Stimulated activated CD4-positive, alpha-beta T cell treated with anti-CD3 and anti-CD28 coated beads, Interleukin-4, amount 100 ng/mL, for 4 hours (primary cell): ENCODE measurements at regions not wholly inside any gene's neighbourhood (a gene's known extent, or its start where the extent isn't known, plus 50 kb on each side); places are given as distances from the start of the nearest gene placed in this dataset.
"Not testable (repeated sequence)": the region's sequence is repeated elsewhere in the genome, so short reads cannot be mapped to it uniquely, and the experiment has no call there.

Experiments
- DNase-seq, 2 experiments: peaks; one replicate each; pipeline ENCODE4 v3.0.0-alpha.2; 2020

DNA sequence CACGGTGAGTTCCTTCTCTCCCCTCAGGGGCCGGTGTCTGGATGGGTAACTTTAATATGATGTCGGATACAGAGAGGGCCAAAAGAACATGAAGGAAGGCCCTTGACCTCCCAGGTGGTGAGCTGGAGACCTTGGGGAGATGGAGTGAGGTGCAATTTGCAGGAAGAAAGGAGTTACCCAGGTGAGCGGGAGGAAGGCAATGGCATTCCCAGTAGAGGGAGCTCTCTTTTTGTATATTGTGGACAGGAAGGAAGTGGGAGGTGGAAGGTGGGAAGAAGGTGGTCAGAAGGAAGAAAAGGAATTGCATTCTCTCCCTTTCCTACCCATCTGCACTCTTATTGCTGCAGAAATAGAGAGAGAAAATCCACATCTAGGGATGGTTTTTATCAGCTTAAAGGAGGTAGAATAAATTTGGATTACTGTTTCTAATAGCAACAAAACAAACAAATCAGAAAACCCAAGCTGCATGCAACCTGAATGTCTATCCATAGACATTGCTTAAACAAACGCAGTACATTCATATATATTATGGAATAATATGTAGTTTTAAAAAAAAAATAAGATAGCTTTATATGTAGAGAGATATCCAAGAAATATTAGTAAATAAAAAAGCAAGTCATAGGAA lies 169.0 kb upstream of the TSC22D2 start:
- DNase-seq = no peak

DNA sequence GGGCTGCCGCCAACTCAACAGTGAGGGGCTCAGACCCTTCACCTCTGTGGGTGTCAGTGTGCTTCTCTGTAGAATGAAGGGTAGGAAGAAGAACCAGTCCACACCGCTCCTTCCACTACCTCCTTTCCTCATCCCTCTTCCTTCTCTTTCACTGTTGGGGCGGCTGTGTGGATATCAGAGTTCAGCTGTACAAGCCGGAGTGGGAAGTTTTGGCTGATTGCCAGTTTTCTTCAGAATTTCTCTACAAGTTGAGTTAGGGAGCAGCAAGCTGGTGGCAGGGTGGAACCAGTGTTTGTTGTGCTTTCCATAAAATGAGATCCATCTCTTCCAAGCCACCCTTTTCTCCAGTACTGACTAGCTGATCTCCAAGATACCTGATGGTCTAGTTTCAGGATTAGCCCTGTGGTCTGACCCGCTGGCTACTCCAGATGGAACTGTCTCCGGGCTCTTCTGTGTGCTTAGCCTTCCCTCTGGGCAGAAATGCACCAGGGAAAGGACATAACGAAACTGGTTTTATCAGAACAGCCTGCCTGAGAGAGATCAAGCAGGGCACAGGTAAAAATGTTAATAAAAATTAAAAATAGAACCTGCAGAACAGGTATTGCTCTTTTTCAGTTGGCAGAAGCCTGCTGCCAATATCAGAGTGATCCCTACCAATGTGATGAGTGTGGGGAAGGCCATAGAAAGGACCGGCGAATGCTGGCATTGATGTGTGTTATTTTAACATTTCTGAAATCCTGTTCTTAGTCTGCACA lies 169.9 kb upstream of the TSC22D2 start:
- no peak for DNase-seq

DNA sequence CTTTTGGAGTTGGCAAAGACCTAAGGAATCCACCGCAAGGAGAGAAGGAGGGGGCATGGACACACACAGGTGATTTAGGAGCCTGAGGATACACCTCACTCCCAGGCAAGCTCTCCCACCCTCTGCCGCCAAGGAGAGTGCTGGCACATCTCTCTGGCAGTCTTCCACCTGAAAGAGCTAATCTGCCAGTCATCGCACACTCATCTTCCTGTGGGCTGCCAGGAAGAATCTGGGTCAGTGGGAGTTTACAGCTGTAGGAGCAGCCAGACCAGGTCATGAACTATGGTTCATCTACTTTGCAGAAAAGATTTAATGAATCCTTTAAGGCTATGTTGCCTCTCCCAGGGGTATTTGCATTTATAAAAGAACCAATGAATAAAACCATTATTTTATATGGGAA lies 170.6 kb upstream of the TSC22D2 start:
- DNase-seq = no peak

DNA sequence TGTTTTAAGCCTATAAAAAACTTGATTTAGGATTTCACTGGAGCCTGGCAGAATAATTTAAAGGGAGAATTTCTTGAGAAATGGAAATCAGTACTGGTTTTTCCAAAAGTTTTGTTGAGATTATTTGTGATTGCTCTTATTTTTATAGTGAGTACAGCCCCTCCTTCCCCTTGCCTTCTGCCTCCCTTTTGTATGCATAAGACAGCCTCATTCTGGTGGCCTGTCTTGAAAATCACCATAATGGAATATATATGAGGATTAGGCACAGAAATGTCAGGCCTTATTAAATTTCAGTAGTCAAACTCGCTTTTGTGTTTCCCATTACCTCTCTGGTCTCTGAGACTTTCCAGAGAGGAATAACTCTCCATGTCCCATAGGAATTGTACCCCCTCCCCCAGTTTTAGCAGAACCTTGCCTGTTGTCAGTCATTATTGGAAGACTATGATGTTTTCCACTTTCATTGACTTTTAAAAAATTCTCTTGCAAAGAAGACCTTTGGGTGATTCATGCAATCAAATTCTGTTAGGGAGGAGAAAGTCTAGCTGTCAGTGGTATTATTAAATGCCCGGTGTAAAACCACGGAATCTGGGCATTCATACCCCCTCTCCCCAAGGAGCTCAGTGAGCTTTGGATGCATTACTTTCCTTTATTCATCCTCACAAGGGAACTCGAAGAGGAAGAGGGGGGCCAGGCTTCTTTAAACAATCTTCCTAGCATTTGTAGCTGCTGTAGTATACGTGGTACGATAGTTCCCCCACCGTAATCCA lies 171.6 kb upstream of the TSC22D2 start:
- DNase-seq = no peak

- no peak for DNase-seq
Measured at GRCh38 chr3:150235799-150236198, 172.3 kb upstream of the TSC22D2 start.

DNA sequence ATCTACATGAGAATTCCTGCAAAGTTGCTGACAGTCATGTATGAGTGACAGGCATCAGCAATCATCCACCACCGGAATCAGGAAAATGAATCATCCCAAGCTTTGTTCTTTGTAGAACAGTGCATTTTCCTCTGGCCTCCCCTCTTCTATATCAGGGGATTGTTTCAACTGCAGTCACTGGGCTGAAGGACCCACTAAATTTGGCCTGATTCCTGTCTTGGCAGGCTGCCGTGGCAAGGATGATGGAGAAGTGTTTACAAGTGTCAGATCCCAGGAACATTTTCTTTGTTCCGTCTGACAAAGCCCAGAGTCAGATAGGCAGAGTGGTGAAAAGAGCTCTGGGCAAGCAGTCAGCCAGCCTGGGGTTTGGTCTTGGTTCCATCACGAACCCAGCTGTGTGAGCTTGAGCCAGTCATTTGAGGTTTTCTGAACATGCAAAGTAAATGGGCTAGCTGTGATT lies 175.1 kb upstream of the TSC22D2 start:
- no peak for DNase-seq

- no peak for DNase-seq
Measured at GRCh38 chr3:150230037-150230436, 178.1 kb upstream of the TSC22D2 start.

- not testable (repeated sequence) for DNase-seq
Measured at GRCh38 chr3:150228626-150229025, 179.5 kb upstream of the TSC22D2 start.

DNA sequence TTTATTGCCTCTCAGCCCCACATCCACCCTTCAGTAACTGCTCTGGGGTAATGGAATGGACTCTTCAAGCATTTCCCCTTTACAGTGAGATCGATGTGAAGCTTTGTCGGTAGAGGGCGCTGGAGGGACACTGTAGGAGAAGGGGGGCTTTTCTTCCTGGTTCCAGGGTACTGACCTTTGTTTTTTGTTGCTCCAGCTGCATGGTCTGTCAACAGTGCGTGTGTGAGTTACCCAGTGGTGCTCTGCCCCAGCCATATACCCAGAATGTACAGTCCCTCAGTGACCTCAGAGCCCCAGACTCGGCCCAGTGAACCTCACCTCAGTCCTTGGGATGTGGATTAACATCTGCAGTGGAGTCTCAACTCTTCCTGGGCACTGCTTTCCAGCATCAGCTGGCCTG lies 180.3 kb upstream of the TSC22D2 start:
- DNase-seq = peak in 1 of 2 experiments; percentile 12

GRCh38 chr3:150225986-150226385 lies 182.1 kb upstream of the TSC22D2 start:
- DNase-seq = no peak

DNA sequence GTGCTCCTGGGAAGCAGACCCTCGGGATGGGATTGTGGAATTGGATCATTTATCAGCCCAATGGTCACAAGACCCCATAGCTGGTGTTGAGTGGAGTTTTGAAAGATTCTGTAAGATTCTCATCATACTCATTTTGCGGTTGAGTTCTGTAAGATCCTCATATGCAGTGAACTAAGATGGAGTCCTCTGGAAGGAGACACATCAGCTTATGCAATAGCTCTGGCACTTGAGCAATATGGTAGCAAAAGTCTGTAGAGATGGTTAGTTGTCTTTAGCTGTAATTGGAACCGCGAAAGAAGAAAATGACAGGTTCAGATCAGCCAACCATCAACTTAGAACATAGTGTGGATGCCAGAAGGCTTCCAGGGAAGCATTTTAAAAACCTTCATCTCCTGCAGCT lies 184.5 kb upstream of the TSC22D2 start:
- no peak for DNase-seq

DNA sequence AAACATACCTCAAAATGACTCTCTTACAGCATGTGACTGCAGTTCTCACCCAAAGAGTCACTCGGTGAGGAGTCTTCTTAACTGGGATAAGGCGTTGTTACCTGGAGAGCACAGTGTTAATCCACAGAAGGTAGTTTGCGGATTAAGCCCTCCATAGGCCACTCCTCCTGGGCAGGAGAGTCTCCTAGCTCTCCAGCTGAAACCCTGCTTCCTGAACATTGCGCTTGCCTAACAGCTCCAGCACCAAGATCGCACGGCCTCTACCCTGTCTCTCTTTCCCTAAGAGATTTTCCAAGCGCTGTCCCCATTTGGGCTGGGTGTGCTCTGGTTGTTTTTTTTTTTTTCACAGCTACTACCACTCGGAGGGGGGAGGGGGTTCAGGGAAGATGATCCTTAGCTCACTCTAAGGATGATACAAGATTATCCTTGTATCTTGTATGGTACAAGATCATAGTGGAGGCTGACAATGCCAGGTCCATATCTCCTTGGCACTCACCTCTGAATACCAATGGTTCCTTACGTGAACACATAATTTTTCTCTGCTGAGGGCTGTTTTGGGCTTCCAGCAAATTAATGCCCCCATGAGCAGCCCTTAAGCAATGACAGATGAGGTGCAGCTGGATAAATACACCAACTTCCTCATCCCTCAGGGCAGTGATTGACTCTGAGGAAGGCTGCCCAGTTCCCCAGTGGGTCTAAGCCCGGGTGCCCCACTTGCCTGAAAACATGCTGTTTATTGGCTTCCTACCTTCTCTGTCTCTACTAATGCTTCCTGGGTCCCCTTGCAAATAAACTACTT lies 185.2 kb upstream of the TSC22D2 start:
- DNase-seq = no peak

- DNase-seq = no peak
Measured at GRCh38 chr3:150221904-150222523, 186.1 kb upstream of the TSC22D2 start.

GRCh38 chr3:150220799-150221198 lies 187.3 kb upstream of the TSC22D2 start:
- no peak for DNase-seq

- no peak for DNase-seq
Measured at GRCh38 chr3:150220041-150220440, 188.1 kb upstream of the TSC22D2 start.

DNA sequence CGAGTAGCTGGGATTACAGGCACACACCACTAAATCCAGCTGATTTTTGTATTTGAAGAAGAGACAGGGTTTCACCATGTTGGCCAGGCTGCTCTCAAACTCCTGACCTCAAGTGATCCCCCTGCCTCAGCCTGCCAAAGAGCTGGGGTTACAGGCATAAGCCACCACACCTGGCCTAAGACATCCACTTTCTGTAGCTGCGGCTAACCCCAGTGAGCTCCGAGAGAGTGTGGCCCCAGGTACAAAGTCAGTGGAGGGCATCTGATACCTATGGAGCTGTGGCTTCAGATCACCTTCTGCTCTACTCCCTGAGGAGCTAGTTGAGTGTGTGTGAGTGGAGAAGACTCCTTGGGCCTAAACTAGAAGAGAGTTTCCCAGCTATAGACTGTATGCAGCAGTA lies 189.3 kb upstream of the TSC22D2 start:
- no peak for DNase-seq

GRCh38 chr3:150218236-150218635 lies 189.9 kb upstream of the TSC22D2 start:
- DNase-seq = no peak

DNA sequence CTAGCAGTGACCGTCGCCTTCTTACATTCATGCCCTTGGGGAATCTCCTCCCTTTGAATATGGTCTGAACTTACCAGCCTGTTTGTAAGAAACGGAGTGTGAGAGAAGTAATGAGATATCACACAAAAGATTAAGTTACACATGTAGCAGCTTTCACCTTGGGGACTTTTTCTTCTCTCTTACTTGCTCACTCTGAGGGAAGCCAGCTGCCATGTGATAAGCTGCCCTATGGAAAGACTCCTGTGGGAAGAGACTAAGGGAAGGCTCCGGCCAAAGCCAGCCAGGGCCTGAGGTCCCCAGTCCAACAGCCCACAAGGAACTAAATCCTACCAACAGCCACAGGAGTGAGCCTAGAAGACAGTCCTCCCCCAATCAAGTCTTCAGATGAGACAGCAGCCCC lies 190.4 kb upstream of the TSC22D2 start:
- DNase-seq = no peak

- no peak for DNase-seq
Measured at GRCh38 chr3:150216866-150217600, 191.1 kb upstream of the TSC22D2 start.

GRCh38 chr3:150216041-150216811 lies 191.9 kb upstream of the TSC22D2 start:
- no peak for DNase-seq

- DNase-seq = no peak
Measured at GRCh38 chr3:150215616-150216015, 192.5 kb upstream of the TSC22D2 start.
